Adipocyte (in vitro differentiated cells): ENCODE measurements at regions not wholly inside any gene's neighbourhood (a gene's known extent, or its start where the extent isn't known, plus 50 kb on each side); places are given as distances from the start of the nearest gene placed in this dataset.
"Not testable (repeated sequence)": the region's sequence is repeated elsewhere in the genome, so short reads cannot be mapped to it uniquely, and the experiment has no call there.

Source experiments
- DNase-seq: peaks from one replicate; pipeline ENCODE4 v3.0.0-alpha.2; 2015; ENCODE audit warnings: low read depth
- H3K27me3 ChIP-seq: replicated peaks from 2 replicates; pipeline ENCODE4 v1.7.0; 2013; ENCODE audit warnings: mild to moderate bottlenecking, low read length, moderate library complexity; ENCODE audit not compliant: control insufficient read depth, insufficient read depth
- H3K36me3 ChIP-seq: 2 replicates; pipeline ENCODE4 v1.7.0; 2013; ENCODE audit warnings: low read length, mild to moderate bottlenecking, moderate library complexity; ENCODE audit not compliant: control insufficient read depth, insufficient read depth, severe bottlenecking
- H3K4me1 ChIP-seq: 2 replicates; pipeline ENCODE4 v1.7.0; 2013; ENCODE audit warnings: mild to moderate bottlenecking, low read length, moderate library complexity; ENCODE audit not compliant: control insufficient read depth, insufficient read depth
- H3K4me3 ChIP-seq: 2 replicates; pipeline ENCODE4 v1.7.0; 2013; ENCODE audit warnings: mild to moderate bottlenecking, low read length, moderate library complexity
- H3K9ac ChIP-seq: 2 replicates; pipeline ENCODE4 v1.7.0; 2013; ENCODE audit warnings: mild to moderate bottlenecking, low read length, moderate library complexity
- H3K9me3 ChIP-seq: 2 replicates; pipeline ENCODE4 v1.7.0; 2013; ENCODE audit warnings: mild to moderate bottlenecking, low read length, moderate library complexity; ENCODE audit not compliant: control insufficient read depth

DNA sequence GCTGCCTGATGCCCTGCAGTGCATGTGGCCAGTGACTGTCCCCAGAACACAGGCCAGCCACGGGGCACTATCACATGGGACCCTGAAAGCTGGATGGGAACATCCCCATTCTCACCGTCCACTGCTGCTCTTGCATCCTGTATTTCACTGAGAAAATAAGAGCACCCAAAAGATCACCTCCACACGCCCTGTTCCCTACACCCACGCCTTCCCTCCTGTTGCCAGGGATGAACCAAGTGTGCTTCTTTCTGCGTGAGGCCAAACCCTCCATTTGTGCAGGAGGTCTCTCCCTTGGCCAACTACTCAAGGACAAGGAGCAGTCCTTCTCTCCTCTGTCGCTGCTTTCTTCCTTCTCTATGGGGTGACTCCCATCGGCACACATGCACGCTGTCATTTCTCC lies 118.3 kb downstream of the LRRC37A3 start:
- H3K9me3 ChIP-seq, H3K9ac ChIP-seq, H3K4me3 ChIP-seq, H3K4me1 ChIP-seq, H3K27me3 ChIP-seq, DNase-seq: not testable (repeated sequence)
- H3K36me3 ChIP-seq = peaks cover 17% of the 10 kb centered on the region

- DNase-seq, H3K4me3 ChIP-seq, H3K9me3 ChIP-seq, H3K27me3 ChIP-seq, H3K4me1 ChIP-seq, H3K9ac ChIP-seq: not testable (repeated sequence)
- peaks cover 17% of the 10 kb centered on the region for H3K36me3 ChIP-seq
Observed at GRCh38 chr17:64800361-64800895, 118.8 kb downstream of the LRRC37A3 start.

DNA sequence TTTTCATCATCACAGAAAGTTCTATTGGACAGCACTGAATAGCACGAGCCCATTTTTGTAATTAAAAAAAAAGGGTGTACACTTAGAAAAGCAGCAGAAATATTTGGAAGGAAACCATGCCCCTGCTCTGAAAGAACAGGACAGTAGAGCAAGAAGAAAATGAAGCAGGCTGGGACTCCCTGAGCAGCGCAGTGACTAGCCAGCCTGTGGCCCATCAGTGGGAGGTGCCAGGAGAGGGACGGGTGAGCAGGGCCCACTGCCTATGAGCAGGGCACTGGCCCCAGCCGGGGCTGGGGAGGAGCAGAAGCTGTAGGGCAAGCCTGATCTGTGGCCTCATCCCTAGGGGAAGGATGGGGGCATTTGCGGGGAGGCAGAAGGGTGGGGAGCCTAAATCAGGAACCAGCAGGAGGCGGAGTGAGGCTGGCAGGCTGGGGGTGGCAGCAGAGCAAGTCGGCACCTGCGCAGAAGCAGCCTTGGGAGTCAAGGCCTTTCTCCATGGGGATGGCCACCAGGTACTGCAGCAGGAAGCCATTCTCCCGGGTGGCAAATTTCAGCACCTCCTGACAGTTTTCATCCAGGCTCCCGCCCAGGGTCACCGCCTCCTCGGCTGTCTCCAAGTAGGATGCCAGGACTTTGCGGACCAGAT lies 119.6 kb downstream of the LRRC37A3 start:
- peaks cover 17% of the 10 kb centered on the region for H3K36me3 ChIP-seq
- DNase-seq, H3K9me3 ChIP-seq, H3K4me1 ChIP-seq, H3K27me3 ChIP-seq, H3K9ac ChIP-seq, H3K4me3 ChIP-seq: not testable (repeated sequence)

DNA sequence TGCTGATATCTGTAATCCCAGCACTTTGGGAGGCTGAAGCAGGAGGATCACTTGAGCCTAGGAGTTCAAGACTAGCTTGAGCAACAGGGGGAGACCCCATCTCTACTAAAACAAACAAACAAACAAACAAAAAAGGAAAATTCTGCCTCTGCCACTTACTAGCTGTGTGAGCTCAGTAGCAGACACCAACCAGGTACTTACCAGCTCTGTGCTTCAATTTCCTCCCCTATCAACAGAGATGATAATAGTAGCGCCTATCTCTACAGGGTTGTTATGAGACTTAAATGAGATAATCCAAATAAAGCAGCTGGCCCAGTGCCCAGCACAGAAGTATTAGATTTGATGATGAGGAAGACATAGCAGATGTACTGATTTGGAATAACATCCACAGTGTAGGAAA lies 120.3 kb downstream of the LRRC37A3 start:
- H3K27me3 ChIP-seq, H3K9ac ChIP-seq, H3K4me3 ChIP-seq, DNase-seq, H3K9me3 ChIP-seq, H3K4me1 ChIP-seq: not testable (repeated sequence)
- peaks cover 17% of the 10 kb centered on the region for H3K36me3 ChIP-seq

- H3K9me3 ChIP-seq, H3K4me1 ChIP-seq, H3K4me3 ChIP-seq, DNase-seq, H3K27me3 ChIP-seq, H3K9ac ChIP-seq: not testable (repeated sequence)
- H3K36me3 ChIP-seq = peaks cover 17% of the 10 kb centered on the region
Observed at GRCh38 chr17:64798489-64798790, 120.8 kb downstream of the LRRC37A3 start.

DNA sequence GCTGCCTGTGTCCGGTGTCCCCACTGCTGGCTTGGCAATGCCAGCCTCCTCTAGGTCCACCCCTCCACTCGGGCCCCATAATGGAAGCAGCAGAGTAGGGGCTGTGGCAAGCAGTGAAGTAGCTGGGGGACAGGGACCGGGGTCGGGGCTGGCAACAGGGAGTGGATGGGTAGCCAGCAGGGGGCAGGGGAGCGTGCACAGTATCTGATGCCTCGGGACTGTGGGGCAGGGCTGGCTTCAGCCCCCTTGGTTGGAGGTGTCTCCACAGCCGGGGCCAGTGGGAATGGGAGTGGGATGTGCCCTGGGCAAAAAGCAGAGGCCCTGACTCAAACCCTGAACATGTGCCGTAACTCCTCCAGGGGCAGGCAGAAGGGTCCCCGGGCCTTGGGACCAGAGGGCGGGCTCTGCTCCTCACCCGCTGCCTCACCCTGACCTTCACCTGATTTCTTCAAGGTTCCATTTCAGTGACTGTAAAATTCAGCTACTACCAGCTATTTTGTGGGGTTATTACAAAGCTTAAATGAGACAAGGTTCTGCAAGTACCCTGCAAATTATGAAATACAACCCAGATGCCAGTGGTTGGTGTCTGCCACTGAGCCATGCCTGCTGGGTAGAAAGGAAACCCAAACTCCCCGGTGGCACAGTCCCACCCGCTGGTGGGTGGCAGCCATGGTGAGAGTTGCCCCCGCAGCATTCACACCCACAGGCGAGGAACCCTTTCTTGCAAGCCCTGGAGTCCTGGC lies 121.4 kb downstream of the LRRC37A3 start:
- H3K4me1 ChIP-seq, H3K27me3 ChIP-seq, DNase-seq, H3K9ac ChIP-seq, H3K9me3 ChIP-seq, H3K4me3 ChIP-seq: not testable (repeated sequence)
- H3K36me3 ChIP-seq = peaks cover 13% of the 10 kb centered on the region

GRCh38 chr17:64795342-64795741 lies 123.9 kb downstream of the LRRC37A3 start:
- H3K36me3 ChIP-seq = peaks cover 17% of the 10 kb centered on the region
- H3K4me3 ChIP-seq, H3K9me3 ChIP-seq, H3K9ac ChIP-seq, H3K4me1 ChIP-seq, H3K27me3 ChIP-seq, DNase-seq: not testable (repeated sequence)

DNA sequence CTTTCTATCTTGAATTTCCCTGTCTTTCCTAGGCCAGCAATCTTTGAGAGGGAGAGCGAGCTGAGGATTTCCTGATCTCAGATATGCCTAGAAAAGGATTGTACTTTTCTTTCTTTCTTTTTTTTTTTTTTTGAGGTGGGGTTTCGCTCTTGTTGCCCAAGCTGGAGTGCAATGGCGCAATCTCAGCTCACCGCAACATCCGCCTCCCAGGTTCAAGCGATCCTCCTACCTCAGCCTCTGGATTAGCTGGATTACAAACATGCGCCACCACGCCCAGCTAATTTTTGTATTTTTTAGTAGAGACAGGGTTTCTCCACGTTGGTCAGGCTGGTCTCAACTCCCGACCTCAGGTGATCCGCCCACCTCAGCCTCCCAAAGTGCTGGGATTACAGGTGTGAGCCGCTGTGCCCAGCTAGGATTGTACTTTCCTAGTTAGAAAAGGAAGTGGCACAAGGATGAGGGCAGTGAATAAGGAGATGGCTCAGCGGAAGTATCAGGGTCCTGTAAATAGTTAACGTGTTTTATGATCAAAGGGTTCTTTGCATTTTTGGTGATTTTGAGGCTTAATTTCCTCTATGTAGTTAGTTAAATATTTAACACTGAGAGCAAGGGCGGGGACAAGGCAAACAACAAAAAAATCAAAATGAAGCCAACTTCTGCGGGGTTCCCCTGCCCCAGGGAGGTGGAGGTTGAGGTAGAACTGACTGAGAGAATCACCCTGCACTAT lies 124.6 kb downstream of the LRRC37A3 start:
- H3K9me3 ChIP-seq, H3K27me3 ChIP-seq, H3K4me3 ChIP-seq, DNase-seq, H3K9ac ChIP-seq, H3K4me1 ChIP-seq: not testable (repeated sequence)
- peaks cover 17% of the 10 kb centered on the region for H3K36me3 ChIP-seq

- peaks cover 13% of the 10 kb centered on the region for H3K36me3 ChIP-seq
- not testable (repeated sequence) for H3K9me3 ChIP-seq, H3K4me3 ChIP-seq, DNase-seq, H3K4me1 ChIP-seq, H3K27me3 ChIP-seq, H3K9ac ChIP-seq
Observed at GRCh38 chr17:64794113-64794512, 125.2 kb downstream of the LRRC37A3 start.

GRCh38 chr17:64792793-64793575 lies 126.3 kb downstream of the LRRC37A3 start:
- H3K4me3 ChIP-seq, H3K4me1 ChIP-seq, H3K27me3 ChIP-seq, H3K9ac ChIP-seq, DNase-seq, H3K9me3 ChIP-seq: not testable (repeated sequence)
- peaks cover 13% of the 10 kb centered on the region for H3K36me3 ChIP-seq

DNA sequence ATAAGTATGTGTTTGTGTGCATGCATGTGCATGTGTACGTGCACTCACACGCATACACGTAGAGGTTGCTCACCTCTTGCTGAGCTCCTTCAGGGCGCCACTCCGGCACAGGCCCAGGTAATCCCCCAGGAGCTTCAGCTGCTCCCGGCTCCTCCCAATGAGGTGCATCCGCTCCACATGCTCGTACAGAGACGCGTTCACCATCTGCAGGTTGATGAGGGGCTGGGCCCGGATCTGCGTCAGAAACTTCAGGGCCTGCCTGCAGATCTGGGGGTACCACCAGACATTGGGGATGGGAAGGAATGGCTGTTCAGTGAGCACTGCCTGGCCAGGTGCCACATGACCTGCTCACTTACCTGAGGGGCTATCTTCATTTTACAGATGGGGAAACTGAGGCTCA lies 127.0 kb downstream of the LRRC37A3 start:
- not testable (repeated sequence) for H3K9me3 ChIP-seq, H3K9ac ChIP-seq, H3K27me3 ChIP-seq, H3K4me1 ChIP-seq, DNase-seq, H3K4me3 ChIP-seq
- H3K36me3 ChIP-seq = peaks cover 18% of the 10 kb centered on the region
